AG10803 (cell line): ENCODE measurements at regions not wholly inside any gene's neighbourhood (a gene's known extent, or its start where the extent isn't known, plus 50 kb on each side); places are given as distances from the start of the nearest gene placed in this dataset.

Source experiments
- DNase-seq: peaks from one replicate; pipeline ENCODE4 v3.0.0; 2010; ENCODE audit warnings: low read depth
- H3K4me3 ChIP-seq: 2 replicates; pipeline ENCODE4 v1.5.1; 2011; ENCODE audit warnings: mild to moderate bottlenecking, low read length, control low read depth
- TF ChIP-seq, protein P1 (sequence below): conservative IDR thresholded peaks from 2 replicates; pipeline ENCODE4 v1.5.1; 2011; ENCODE audit warnings: mild to moderate bottlenecking, low read length, control low read depth, inconsistent platforms

- TF ChIP-seq, protein P1, sequence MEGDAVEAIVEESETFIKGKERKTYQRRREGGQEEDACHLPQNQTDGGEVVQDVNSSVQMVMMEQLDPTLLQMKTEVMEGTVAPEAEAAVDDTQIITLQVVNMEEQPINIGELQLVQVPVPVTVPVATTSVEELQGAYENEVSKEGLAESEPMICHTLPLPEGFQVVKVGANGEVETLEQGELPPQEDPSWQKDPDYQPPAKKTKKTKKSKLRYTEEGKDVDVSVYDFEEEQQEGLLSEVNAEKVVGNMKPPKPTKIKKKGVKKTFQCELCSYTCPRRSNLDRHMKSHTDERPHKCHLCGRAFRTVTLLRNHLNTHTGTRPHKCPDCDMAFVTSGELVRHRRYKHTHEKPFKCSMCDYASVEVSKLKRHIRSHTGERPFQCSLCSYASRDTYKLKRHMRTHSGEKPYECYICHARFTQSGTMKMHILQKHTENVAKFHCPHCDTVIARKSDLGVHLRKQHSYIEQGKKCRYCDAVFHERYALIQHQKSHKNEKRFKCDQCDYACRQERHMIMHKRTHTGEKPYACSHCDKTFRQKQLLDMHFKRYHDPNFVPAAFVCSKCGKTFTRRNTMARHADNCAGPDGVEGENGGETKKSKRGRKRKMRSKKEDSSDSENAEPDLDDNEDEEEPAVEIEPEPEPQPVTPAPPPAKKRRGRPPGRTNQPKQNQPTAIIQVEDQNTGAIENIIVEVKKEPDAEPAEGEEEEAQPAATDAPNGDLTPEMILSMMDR = no peak
- peak; percentile 13 for DNase-seq
- no peak overlapping the region for H3K4me3 ChIP-seq
These were observed 69.5 kb downstream of the C11orf91 start for GRCh38 chr11:33630936-33631748.

GRCh38 chr11:33624083-33624482, 76.5 kb downstream of the C11orf91 start:
- no peak overlapping the region for H3K4me3 ChIP-seq
- DNase-seq = no peak
- TF ChIP-seq, protein P1 = no peak

DNA sequence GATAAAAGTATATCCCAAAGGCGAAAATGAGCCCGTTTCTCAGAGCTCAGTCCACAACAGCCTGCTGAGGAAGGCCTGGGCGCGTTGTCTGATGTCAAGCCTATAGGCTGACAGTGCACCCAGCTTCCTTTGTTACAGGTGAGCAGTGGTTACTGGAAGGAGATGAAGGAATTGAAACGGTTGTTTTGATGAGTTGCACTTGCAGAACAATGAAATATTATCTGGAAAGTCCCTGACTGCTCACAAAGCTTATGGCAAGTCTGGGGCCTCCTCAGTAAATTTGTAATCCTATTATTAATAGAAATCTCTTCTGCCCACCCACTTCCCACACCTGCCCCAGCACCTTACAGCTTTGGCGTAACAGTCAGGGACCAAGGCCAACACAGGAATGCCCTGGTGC, 77.8 kb downstream of the C11orf91 start:
- TF ChIP-seq, protein P1 = no peak
- H3K4me3 ChIP-seq = no peak overlapping the region
- no peak for DNase-seq

DNA sequence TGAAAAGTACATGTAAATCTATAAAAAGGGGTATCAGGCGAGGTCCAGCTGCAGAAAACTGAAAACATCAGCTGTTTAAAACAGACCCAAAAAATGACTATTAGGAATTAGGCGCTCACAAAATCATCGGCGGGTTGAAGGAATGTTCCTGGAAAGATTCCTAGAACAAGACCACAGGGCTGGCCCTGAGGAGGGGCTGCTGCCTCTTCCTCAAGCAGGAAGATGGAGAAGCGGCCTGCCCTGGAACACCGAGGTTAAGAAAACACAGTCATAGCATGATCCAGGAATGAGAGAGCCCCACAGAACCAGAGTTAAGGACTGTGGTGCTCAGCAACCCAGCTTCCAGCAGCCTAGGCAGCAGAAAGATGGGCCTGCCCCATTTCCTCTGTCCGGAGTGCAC, 78.4 kb downstream of the C11orf91 start:
- TF ChIP-seq, protein P1 = no peak
- no peak overlapping the region for H3K4me3 ChIP-seq
- peak; percentile 54 for DNase-seq

- peak; percentile 49 for DNase-seq
- no peak overlapping the region for H3K4me3 ChIP-seq
- TF ChIP-seq, protein P1 = no peak
These were observed 80.0 kb downstream of the C11orf91 start for GRCh38 chr11:33620423-33621171.

DNA sequence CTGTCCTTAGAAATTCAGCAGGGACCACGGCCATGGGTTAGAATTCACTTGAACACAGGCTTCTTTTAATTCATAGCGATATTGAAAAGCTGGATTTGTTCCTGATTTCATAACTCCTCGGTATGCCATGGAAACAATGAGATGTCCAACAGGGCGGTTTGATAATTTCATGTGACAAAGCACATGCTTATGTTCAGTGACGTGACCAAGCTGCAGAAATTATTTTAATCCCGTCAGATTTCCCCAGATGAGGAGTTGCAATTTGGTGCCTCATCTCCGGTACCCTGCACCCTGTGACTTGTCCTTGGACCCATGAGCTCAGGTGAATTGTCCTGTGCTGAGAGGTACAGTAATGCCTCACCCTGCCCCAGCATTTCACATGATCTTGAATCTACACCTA, 81.7 kb downstream of the C11orf91 start:
- DNase-seq = no peak
- H3K4me3 ChIP-seq = no peak overlapping the region
- TF ChIP-seq, protein P1 = no peak

DNA sequence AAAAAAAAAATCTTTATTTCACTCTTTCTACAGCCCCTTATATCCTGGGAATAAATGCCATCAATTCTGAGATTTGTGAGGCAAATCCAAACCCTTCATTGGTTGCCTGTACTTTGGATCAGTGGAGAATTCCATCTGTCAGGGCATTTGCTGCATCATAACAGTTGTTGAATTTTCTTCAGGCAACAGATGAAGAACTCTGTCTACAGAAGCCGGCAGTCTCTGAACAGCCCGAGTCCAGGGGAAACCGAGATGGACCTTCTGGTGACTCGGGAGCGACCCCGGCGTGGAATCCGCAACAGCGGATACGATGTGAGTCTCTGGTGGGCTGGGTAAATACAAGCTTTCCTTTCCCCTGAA, 82.3 kb downstream of the C11orf91 start:
- no peak overlapping the region for H3K4me3 ChIP-seq
- TF ChIP-seq, protein P1 = no peak
- DNase-seq = no peak
